Osteocyte (in vitro differentiated cells): ENCODE measurements at regions not wholly inside any gene's neighbourhood (a gene's known extent, or its start where the extent isn't known, plus 50 kb on each side); places are given as distances from the start of the nearest gene placed in this dataset.

ENCODE experiments used
- DNase-seq: peaks from one replicate; pipeline ENCODE4 v3.0.0; 2021; ENCODE audit warnings: mixed read lengths; ENCODE audit not compliant: unreplicated experiment; ENCODE audit errors: extremely low spot score
- H3K27ac Mint-ChIP-seq: one replicate; pipeline ENCODE4 v1.8.0; 2021; ENCODE audit warnings: mild to moderate bottlenecking, mixed read lengths; ENCODE audit not compliant: unreplicated experiment
- H3K27me3 Mint-ChIP-seq: one replicate; pipeline ENCODE4 v1.8.0; 2021; ENCODE audit warnings: mixed read lengths; ENCODE audit not compliant: unreplicated experiment
- H3K36me3 Mint-ChIP-seq: one replicate; pipeline ENCODE4 v1.8.0; 2021; ENCODE audit warnings: mixed read lengths; ENCODE audit not compliant: unreplicated experiment
- H3K4me1 Mint-ChIP-seq: one replicate; pipeline ENCODE4 v1.8.0; 2021; ENCODE audit warnings: mixed read lengths; ENCODE audit not compliant: unreplicated experiment
- H3K4me3 Mint-ChIP-seq: one replicate; pipeline ENCODE4 v1.8.0; 2021; ENCODE audit warnings: mild to moderate bottlenecking, moderate library complexity, mixed read lengths; ENCODE audit not compliant: unreplicated experiment
- H3K9me3 Mint-ChIP-seq: one replicate; pipeline ENCODE4 v1.8.0; 2021; ENCODE audit warnings: mixed read lengths; ENCODE audit not compliant: unreplicated experiment
- CTCF ChIP-seq: fragments of 200-600 bp; sonication (generic); IDR thresholded peaks from 2 replicates; pipeline ENCODE4 v1.5.0; 2021; ENCODE audit warnings: antibody characterized with exemption, mild to moderate bottlenecking, moderate library complexity

GRCh38 chr13:33543631-33544265, 258.2 kb upstream of the STARD13 start:
- no peak for TF ChIP-seq CTCF
- H3K4me3 Mint-ChIP-seq: peak overlapping the region; percentile 86
- H3K4me1 Mint-ChIP-seq: peaks cover 35% of the 10 kb centered on the region
- H3K9me3 Mint-ChIP-seq: no peaks in the 10 kb centered on the region
- peak overlapping the region; percentile 99 for H3K27ac Mint-ChIP-seq
- no peaks in the 10 kb centered on the region for H3K27me3 Mint-ChIP-seq
- DNase-seq: no peak
- H3K36me3 Mint-ChIP-seq: no peaks in the 10 kb centered on the region

- no peaks in the 10 kb centered on the region for H3K27me3 Mint-ChIP-seq
- DNase-seq: no peak
- H3K4me1 Mint-ChIP-seq: peaks cover 34% of the 10 kb centered on the region
- H3K9me3 Mint-ChIP-seq: no peaks in the 10 kb centered on the region
- no peak for TF ChIP-seq CTCF
- peak overlapping the region; percentile 99 for H3K27ac Mint-ChIP-seq
- H3K36me3 Mint-ChIP-seq: no peaks in the 10 kb centered on the region
- no peak overlapping the region for H3K4me3 Mint-ChIP-seq
Observed at GRCh38 chr13:33544308-33544707, 258.8 kb upstream of the STARD13 start.

GRCh38 chr13:33545492-33545891, 259.9 kb upstream of the STARD13 start:
- Mint-ChIP-seq H3K9me3 (no peaks in the 10 kb centered on the region), H3K4me3 (no peak overlapping the region), H3K4me1 (peaks cover 33% of the 10 kb centered on the region), H3K27ac (no peak overlapping the region), H3K36me3 (no peaks in the 10 kb centered on the region), H3K27me3 (no peaks in the 10 kb centered on the region)
- DNase-seq: no peak
- TF ChIP-seq CTCF: no peak

- Mint-ChIP-seq H3K27me3 (no peaks in the 10 kb centered on the region), H3K27ac (no peak overlapping the region)
- DNase-seq: no peak
Observed at GRCh38 chr13:33547035-33547434, 261.5 kb upstream of the STARD13 start.

GRCh38 chr13:33548069-33548468, 262.5 kb upstream of the STARD13 start:
- Mint-ChIP-seq H3K4me1 (peaks cover 16% of the 10 kb centered on the region), H3K4me3 (no peak overlapping the region), H3K36me3 (no peaks in the 10 kb centered on the region), H3K27ac (no peak overlapping the region), H3K27me3 (no peaks in the 10 kb centered on the region), H3K9me3 (no peaks in the 10 kb centered on the region)
- DNase-seq: no peak
- no peak for TF ChIP-seq CTCF

More at GRCh38 chr13:33547035-33547434, 261.5 kb upstream of the STARD13 start:
- Mint-ChIP-seq H3K9me3 (no peaks in the 10 kb centered on the region), H3K4me3 (no peak overlapping the region), H3K4me1 (peaks cover 19% of the 10 kb centered on the region), H3K36me3 (no peaks in the 10 kb centered on the region)
- TF ChIP-seq CTCF: no peak
